ENCODE measurements at regions not wholly inside any gene's neighbourhood (a gene's known extent, or its start where the extent isn't known, plus 50 kb on each side); places are given as distances from the start of the nearest gene placed in this dataset.

GRCh38 chr15:87082581-87082980 is 1002.9 kb downstream of the AGBL1 start:
- no peak for DNase-seq
- no peaks in the 10 kb centered on the region for H3K79me2 ChIP-seq (ENCODE audit: low read depth)
- H3K27ac ChIP-seq: no peak overlapping the region
- H3K36me3 ChIP-seq (ENCODE audit: low read depth): no peaks in the 10 kb centered on the region
- H2AFZ ChIP-seq: no peak overlapping the region
- H4K20me1 ChIP-seq (ENCODE audit: insufficient read depth): no peaks in the 10 kb centered on the region
- ChIA-PET CTCF (no interaction called here), POLR2A (ENCODE audit: unreplicated experiment) (no interaction called here)
- H3K4me2 ChIP-seq: no peak overlapping the region
- intact Hi-C loops (cut with micrococcal nuclease; ENCODE audit: unreplicated experiment): no loop called here
- no peaks in the 10 kb centered on the region for H3F3A ChIP-seq (ENCODE audit: insufficient read depth, low read depth)
- TF ChIP-seq CTCF (conservative IDR thresholded peaks at IDR 0.05) (no peak), EZH2 (IDR thresholded peaks at IDR 0.05; ENCODE audit: low read depth) (no peak)
- no peaks in the 10 kb centered on the region for H3K27me3 ChIP-seq (ENCODE audit: insufficient read depth, low read depth)
- H3K9me3 ChIP-seq (ENCODE audit: insufficient read depth, low read depth): no peaks in the 10 kb centered on the region
- BruUV-seq (replicated peaks): no TSS peak
- H3K4me1 ChIP-seq (replicated peaks; ENCODE audit: insufficient read depth): no peaks in the 10 kb centered on the region
- H3K4me3 ChIP-seq: no peak overlapping the region
- H3K9me2 ChIP-seq (ENCODE audit: insufficient read depth): no peaks in the 10 kb centered on the region

- no TSS peak for BruUV-seq (replicated peaks)
- Histone ChIP-seq H3K9me2 (ENCODE audit: insufficient read depth) (no peaks in the 10 kb centered on the region), H3F3A (ENCODE audit: insufficient read depth, low read depth) (no peaks in the 10 kb centered on the region), H3K36me3 (ENCODE audit: low read depth) (no peaks in the 10 kb centered on the region), H3K27me3 (ENCODE audit: insufficient read depth, low read depth) (no peaks in the 10 kb centered on the region), H3K4me2 (no peak overlapping the region), H4K20me1 (ENCODE audit: insufficient read depth) (no peaks in the 10 kb centered on the region), H3K4me3 (no peak overlapping the region), H3K4me1 (replicated peaks; ENCODE audit: insufficient read depth) (no peaks in the 10 kb centered on the region), H3K27ac (no peak overlapping the region), H3K79me2 (ENCODE audit: low read depth) (no peaks in the 10 kb centered on the region), H3K9me3 (ENCODE audit: insufficient read depth, low read depth) (no peaks in the 10 kb centered on the region), H2AFZ (no peak overlapping the region)
- no peak for DNase-seq
- ChIA-PET CTCF (no interaction called here), POLR2A (ENCODE audit: unreplicated experiment) (no interaction called here)
- no peak for TF ChIP-seq EZH2 (IDR thresholded peaks at IDR 0.05; ENCODE audit: low read depth)
- no peak for TF ChIP-seq CTCF (conservative IDR thresholded peaks at IDR 0.05)
- intact Hi-C loops (cut with micrococcal nuclease; ENCODE audit: unreplicated experiment): no loop called here
Observed at GRCh38 chr15:87080547-87080946, 1000.9 kb downstream of the AGBL1 start.

Measured in PC-9 (cell line).